Cardiac fibroblast (primary cell): ENCODE measurements at regions not wholly inside any gene's neighbourhood (a gene's known extent, or its start where the extent isn't known, plus 50 kb on each side); places are given as distances from the start of the nearest gene placed in this dataset.

Experiments
- DNase-seq, 2 donors: peaks; one replicate each; pipeline versions ENCODE4 v3.0.0 to v3.0.0-alpha.2; 2010; ENCODE audit warnings: low read depth in 2 of 2
- H3K4me3 ChIP-seq, 2 donors: replicated peaks in 1 of 2; 1 replicate in 1 of 2; 2 replicates in 1 of 2; pipeline ENCODE4 v1.5.1; 2011; ENCODE audit warnings: low read depth in 2 of 2, low read length in 2 of 2, mild to moderate bottlenecking in 2 of 2, moderate library complexity in 1 of 2
- TF ChIP-seq, protein P1 (sequence below): IDR thresholded peaks from one replicate; pipeline ENCODE4 v1.5.1; 2011; ENCODE audit warnings: low read depth, mild to moderate bottlenecking, low read length, inconsistent platforms

DNA sequence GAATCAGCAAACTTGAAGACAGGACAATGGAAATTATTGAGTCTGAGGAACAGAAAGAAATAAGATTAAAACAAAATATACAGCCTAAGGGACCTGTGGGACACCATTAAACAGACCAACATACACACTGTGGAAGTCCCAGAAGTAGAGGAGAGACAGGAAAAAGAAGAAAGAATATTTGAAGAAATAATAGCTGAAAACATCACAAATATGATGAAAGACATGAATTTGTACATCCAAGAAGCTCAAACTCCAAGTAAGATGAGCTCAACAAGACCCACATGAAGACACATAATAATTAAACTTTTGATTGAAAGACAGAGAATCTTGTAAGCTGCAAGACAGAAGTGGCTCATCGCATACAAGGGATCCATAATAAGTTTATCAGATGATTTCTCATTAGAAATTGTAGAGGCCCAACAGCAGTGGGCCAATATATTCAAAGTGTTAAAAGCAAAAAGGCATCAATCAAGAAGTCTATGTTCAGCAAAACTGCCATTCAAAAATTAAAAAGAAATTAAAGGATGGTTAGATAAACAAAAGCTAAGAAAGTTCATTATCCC lies 311.3 kb upstream of the ADGRL2 start:
- no peak overlapping the region for H3K4me3 ChIP-seq
- DNase-seq = no peak
- TF ChIP-seq, protein P1, sequence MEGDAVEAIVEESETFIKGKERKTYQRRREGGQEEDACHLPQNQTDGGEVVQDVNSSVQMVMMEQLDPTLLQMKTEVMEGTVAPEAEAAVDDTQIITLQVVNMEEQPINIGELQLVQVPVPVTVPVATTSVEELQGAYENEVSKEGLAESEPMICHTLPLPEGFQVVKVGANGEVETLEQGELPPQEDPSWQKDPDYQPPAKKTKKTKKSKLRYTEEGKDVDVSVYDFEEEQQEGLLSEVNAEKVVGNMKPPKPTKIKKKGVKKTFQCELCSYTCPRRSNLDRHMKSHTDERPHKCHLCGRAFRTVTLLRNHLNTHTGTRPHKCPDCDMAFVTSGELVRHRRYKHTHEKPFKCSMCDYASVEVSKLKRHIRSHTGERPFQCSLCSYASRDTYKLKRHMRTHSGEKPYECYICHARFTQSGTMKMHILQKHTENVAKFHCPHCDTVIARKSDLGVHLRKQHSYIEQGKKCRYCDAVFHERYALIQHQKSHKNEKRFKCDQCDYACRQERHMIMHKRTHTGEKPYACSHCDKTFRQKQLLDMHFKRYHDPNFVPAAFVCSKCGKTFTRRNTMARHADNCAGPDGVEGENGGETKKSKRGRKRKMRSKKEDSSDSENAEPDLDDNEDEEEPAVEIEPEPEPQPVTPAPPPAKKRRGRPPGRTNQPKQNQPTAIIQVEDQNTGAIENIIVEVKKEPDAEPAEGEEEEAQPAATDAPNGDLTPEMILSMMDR = no peak

DNA sequence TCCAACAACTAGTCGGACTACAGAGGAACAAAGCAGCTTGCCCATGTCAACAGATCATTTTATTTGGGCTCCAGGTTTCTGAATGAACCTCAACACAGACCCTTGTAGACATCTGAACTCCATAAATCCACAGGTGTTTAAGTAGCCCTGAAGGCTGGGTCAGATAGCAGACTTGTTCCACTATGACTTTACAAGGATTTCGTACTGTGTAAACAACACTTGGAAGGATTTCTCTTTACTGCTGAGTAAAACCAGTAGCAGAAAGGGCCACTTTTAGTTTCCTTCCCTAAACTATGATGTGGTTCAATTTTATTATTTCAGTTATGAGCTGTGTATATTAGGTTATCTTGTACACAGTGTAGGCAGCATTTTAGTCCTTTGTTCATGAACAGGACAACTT lies 316.4 kb upstream of the ADGRL2 start:
- DNase-seq = no peak
- no peak overlapping the region for H3K4me3 ChIP-seq
- TF ChIP-seq, protein P1 = no peak

DNA sequence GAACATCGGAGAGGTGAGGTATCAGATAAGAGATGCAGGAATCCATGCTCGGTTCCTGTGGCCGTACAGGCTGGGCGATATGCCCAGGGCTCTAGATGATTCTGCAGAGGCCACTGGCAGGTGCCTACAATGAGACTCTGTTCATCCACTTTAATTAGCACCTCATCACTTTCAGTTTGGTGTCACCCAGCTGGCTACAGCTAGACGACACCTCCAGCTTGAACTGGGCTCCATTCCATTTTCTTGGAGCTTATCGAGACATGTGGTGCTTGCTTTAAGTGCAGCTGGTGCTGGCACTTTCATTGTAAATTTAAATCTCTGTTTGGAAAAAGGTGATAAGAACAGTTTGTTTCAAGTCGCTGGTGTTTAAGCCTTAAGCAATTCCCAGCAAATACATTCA lies 322.5 kb upstream of the ADGRL2 start:
- H3K4me3 ChIP-seq = no peak overlapping the region
- TF ChIP-seq, protein P1 = no peak
- DNase-seq = peak in 1 of 2 donors; percentile 27

DNA sequence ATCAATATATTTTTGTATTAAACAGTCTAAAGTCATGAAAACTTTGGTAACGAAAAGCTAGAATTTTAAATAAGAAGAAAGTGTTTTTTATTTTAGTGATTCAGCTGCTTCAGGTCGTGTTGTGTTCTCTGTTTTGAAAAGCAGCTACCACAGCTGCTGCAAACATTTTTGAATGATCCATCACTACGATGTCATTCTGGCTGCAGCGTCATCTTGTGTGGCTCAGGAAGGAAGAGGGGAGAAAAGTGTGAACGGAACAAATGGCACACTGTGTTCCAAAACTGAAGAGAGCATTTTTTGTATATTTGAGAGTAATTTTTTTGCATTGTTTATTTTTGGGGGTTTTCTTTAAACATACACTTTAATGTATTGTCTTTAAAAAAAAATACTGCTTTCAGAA lies 323.0 kb upstream of the ADGRL2 start:
- TF ChIP-seq, protein P1 = no peak
- H3K4me3 ChIP-seq = no peak overlapping the region
- DNase-seq = peak; percentile 8 to 59

DNA sequence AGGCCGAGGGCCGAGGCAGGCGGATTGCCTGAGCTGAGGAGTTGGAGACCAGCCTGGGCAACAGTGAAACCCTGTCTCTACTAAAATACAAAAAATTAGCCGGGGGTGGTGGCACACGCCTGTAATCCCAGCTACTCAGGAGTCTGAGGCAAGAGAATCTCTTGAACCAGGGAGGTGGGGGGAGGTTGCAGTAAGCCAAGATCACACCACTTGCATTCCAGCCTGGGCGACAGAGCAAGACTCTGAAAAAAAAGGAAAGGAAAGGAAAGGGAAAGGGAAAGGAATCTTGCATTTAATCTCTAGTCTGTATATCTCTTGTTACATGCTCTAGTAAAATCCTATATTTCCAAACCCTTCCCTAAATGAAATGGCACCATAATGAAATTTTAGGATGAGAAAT lies 328.3 kb upstream of the ADGRL2 start:
- TF ChIP-seq, protein P1 = no peak
- H3K4me3 ChIP-seq = no peak overlapping the region
- no peak for DNase-seq

DNA sequence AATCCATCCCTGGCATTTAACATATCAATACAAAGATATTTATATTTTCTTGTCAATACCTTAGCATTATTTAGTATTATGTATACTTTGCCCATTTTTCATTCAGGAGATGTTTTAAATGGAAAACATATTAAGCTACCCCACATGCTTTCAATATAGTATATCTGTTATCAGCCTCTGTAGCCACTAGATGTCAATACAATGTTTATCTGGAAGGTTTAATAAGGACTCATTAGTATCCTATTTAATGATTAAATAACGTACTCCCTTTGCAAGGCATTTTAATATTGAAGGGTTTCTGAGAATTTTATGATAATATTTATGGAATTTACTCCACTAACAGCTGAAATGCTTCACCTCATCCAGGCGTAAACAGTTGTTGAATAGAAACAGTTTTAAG lies 329.5 kb upstream of the ADGRL2 start:
- no peak for DNase-seq
- H3K4me3 ChIP-seq = no peak overlapping the region
- TF ChIP-seq, protein P1 = no peak

DNA sequence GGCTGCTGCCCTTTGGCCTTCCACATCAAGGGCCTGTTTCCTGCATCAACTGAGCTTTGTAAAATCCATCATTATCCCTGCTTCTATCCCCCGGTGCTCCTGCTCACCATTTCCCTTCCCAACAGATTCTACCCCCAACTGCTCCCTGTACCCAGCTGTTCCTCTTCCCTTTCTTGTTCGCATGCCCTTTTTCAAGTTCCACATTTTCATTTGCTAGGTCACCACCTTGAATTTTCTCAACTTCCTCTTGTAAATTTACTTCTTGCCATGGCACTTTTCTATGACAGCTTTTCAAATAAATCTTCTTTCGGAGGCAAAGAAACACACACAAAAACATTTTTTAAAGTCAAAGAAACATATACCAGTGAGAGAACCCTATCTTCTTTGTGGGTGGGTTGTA lies 330.5 kb upstream of the ADGRL2 start:
- H3K4me3 ChIP-seq = no peak overlapping the region
- DNase-seq = no peak
- TF ChIP-seq, protein P1 = no peak
